ENCODE measurements at regions not wholly inside any gene's neighbourhood (a gene's known extent, or its start where the extent isn't known, plus 50 kb on each side); places are given as distances from the start of the nearest gene placed in this dataset.

GRCh38 chr3:3276630-3277029, 97.1 kb upstream of the CRBN start:
- Histone ChIP-seq H4K20me1 (ENCODE audit: insufficient read depth, low read length) (no peaks in the 10 kb centered on the region), H3K4me1 (ENCODE audit: insufficient read depth, low read length) (no peaks in the 10 kb centered on the region), H3K9me3 (ENCODE audit: insufficient read depth, low read length, severe bottlenecking) (no peaks in the 10 kb centered on the region), H3K27me3 (ENCODE audit: insufficient read depth, low read length, poor library complexity) (no peaks in the 10 kb centered on the region), H3K4me2 (ENCODE audit: insufficient read depth, low read length) (no peak overlapping the region), H2AFZ (ENCODE audit: low read depth, low read length) (no peak overlapping the region), H3K9ac (ENCODE audit: low read depth, low read length) (no peak overlapping the region), H3K4me3 (ENCODE audit: low read depth in 1 of 2, low read length in 2 of 2) (no peak overlapping the region), H3K27ac (ENCODE audit: low read length) (no peak overlapping the region), H3K79me2 (ENCODE audit: insufficient read depth, low read length) (no peaks in the 10 kb centered on the region), H3K36me3 (ENCODE audit: insufficient read depth, low read length) (no peaks in the 10 kb centered on the region)
- ATAC-seq (ENCODE audit: insufficient read depth, low read depth) (no peak), DNase-seq (no peak)
- TF ChIP-seq EZH2 (IDR thresholded peaks at IDR 0.05; ENCODE audit: borderline replicate concordance, low read depth, low read length, severe bottlenecking) = no peak
- no peak for TF ChIP-seq CTCF (IDR thresholded peaks at IDR 0.05; ENCODE audit: borderline replicate concordance, extremely low read depth, low read length, poor library complexity, severe bottlenecking)

GRCh38 chr3:3264796-3265195, 85.3 kb upstream of the CRBN start:
- no peak for ATAC-seq (ENCODE audit: insufficient read depth, low read depth)

GRCh38 chr3:3260870-3261269, 81.4 kb upstream of the CRBN start:
- Histone ChIP-seq H3K4me1 (ENCODE audit: insufficient read depth, low read length) (no peaks in the 10 kb centered on the region), H3K79me2 (ENCODE audit: insufficient read depth, low read length) (no peaks in the 10 kb centered on the region), H3K4me3 (ENCODE audit: low read depth in 1 of 2, low read length in 2 of 2) (no peak overlapping the region), H3K27ac (ENCODE audit: low read length) (no peak overlapping the region), H3K36me3 (ENCODE audit: insufficient read depth, low read length) (no peaks in the 10 kb centered on the region), H2AFZ (ENCODE audit: low read depth, low read length) (no peak overlapping the region), H3K4me2 (ENCODE audit: insufficient read depth, low read length) (no peak overlapping the region), H3K27me3 (ENCODE audit: insufficient read depth, low read length, poor library complexity) (no peaks in the 10 kb centered on the region), H3K9me3 (ENCODE audit: insufficient read depth, low read length, severe bottlenecking) (no peaks in the 10 kb centered on the region), H3K9ac (ENCODE audit: low read depth, low read length) (no peak overlapping the region), H4K20me1 (ENCODE audit: insufficient read depth, low read length) (no peaks in the 10 kb centered on the region)
- TF ChIP-seq CTCF (IDR thresholded peaks at IDR 0.05; ENCODE audit: borderline replicate concordance, extremely low read depth, low read length, poor library complexity, severe bottlenecking) (no peak), EZH2 (IDR thresholded peaks at IDR 0.05; ENCODE audit: borderline replicate concordance, low read depth, low read length, severe bottlenecking) (no peak)
- DNase-seq (no peak), ATAC-seq (ENCODE audit: insufficient read depth, low read depth) (no peak)

More at GRCh38 chr3:3264796-3265195, 85.3 kb upstream of the CRBN start:
- Histone ChIP-seq H3K27me3 (ENCODE audit: insufficient read depth, low read length, poor library complexity) (no peaks in the 10 kb centered on the region), H4K20me1 (ENCODE audit: insufficient read depth, low read length) (no peaks in the 10 kb centered on the region), H3K9me3 (ENCODE audit: insufficient read depth, low read length, severe bottlenecking) (no peaks in the 10 kb centered on the region), H3K79me2 (ENCODE audit: insufficient read depth, low read length) (no peaks in the 10 kb centered on the region), H3K9ac (ENCODE audit: low read depth, low read length) (no peak overlapping the region), H3K4me2 (ENCODE audit: insufficient read depth, low read length) (no peak overlapping the region), H3K4me3 (ENCODE audit: low read depth in 1 of 2, low read length in 2 of 2) (no peak overlapping the region), H2AFZ (ENCODE audit: low read depth, low read length) (no peak overlapping the region), H3K27ac (ENCODE audit: low read length) (no peak overlapping the region), H3K4me1 (ENCODE audit: insufficient read depth, low read length) (no peaks in the 10 kb centered on the region), H3K36me3 (ENCODE audit: insufficient read depth, low read length) (no peaks in the 10 kb centered on the region)
- TF ChIP-seq EZH2 (IDR thresholded peaks at IDR 0.05; ENCODE audit: borderline replicate concordance, low read depth, low read length, severe bottlenecking) (no peak), CTCF (IDR thresholded peaks at IDR 0.05; ENCODE audit: borderline replicate concordance, extremely low read depth, low read length, poor library complexity, severe bottlenecking) (no peak)
- no peak for DNase-seq

GRCh38 chr3:3259181-3259580, 79.7 kb upstream of the CRBN start:
- ATAC-seq (ENCODE audit: insufficient read depth, low read depth) (no peak), DNase-seq (no peak)
- no peak overlapping the region for H3K4me2 ChIP-seq (ENCODE audit: insufficient read depth, low read length)
- H3K9me3 ChIP-seq (ENCODE audit: insufficient read depth, low read length, severe bottlenecking) = no peaks in the 10 kb centered on the region
- H3K79me2 ChIP-seq (ENCODE audit: insufficient read depth, low read length) = no peaks in the 10 kb centered on the region
- TF ChIP-seq CTCF (IDR thresholded peaks at IDR 0.05; ENCODE audit: borderline replicate concordance, extremely low read depth, low read length, poor library complexity, severe bottlenecking) (no peak), EZH2 (IDR thresholded peaks at IDR 0.05; ENCODE audit: borderline replicate concordance, low read depth, low read length, severe bottlenecking) (no peak)
- H3K36me3 ChIP-seq (ENCODE audit: insufficient read depth, low read length) = no peaks in the 10 kb centered on the region
- no peaks in the 10 kb centered on the region for H3K27me3 ChIP-seq (ENCODE audit: insufficient read depth, low read length, poor library complexity)
- H3K4me1 ChIP-seq (ENCODE audit: insufficient read depth, low read length) = no peaks in the 10 kb centered on the region
- H2AFZ ChIP-seq (ENCODE audit: low read depth, low read length) = no peak overlapping the region
- H4K20me1 ChIP-seq (ENCODE audit: insufficient read depth, low read length) = no peaks in the 10 kb centered on the region
- no peak overlapping the region for H3K4me3 ChIP-seq (ENCODE audit: low read depth in 1 of 2, low read length in 2 of 2)
- no peak overlapping the region for H3K9ac ChIP-seq (ENCODE audit: low read depth, low read length)
- H3K27ac ChIP-seq (ENCODE audit: low read length) = no peak overlapping the region
